ENCODE measurements at regions not wholly inside any gene's neighbourhood (a gene's known extent, or its start where the extent isn't known, plus 50 kb on each side); places are given as distances from the start of the nearest gene placed in this dataset.

DNA sequence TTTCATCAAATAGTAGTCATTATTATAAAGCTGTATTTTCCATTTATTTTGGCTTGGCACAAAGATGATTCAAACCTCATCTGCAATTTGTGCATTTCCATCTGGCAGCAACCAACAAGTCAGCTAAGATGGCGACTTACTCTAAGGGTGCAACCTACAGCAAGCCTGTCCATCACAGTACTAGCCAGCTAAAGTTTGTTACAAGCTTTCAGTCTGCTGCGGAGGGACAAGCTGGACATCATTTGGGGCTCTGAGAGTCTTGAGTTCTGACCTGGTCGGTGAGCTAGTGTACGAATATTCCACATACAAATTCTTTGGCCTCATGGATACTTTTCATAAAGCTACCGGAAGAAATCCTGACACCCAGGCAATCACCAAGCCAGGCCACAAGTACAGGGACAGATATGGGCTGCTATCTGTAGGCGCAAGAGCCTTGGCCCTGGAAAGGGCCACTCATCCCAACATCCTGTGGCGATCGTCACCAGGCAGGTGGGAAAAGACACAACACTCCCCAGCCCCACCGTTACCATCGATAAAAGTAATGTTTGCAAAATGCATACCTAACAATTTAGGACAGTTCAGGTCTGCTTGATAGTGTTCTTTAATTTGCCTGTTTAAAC is 307.6 kb downstream of the SKIDA1 start:
- H3K4me2 ChIP-seq (ENCODE audit: low read length), result no peak overlapping the region
- H4K20me1 ChIP-seq (ENCODE audit: insufficient read depth, low read length), result no peaks in the 10 kb centered on the region
- H3K9ac ChIP-seq (ENCODE audit: low read length), result no peak overlapping the region
- TF ChIP-seq, protein P1, sequence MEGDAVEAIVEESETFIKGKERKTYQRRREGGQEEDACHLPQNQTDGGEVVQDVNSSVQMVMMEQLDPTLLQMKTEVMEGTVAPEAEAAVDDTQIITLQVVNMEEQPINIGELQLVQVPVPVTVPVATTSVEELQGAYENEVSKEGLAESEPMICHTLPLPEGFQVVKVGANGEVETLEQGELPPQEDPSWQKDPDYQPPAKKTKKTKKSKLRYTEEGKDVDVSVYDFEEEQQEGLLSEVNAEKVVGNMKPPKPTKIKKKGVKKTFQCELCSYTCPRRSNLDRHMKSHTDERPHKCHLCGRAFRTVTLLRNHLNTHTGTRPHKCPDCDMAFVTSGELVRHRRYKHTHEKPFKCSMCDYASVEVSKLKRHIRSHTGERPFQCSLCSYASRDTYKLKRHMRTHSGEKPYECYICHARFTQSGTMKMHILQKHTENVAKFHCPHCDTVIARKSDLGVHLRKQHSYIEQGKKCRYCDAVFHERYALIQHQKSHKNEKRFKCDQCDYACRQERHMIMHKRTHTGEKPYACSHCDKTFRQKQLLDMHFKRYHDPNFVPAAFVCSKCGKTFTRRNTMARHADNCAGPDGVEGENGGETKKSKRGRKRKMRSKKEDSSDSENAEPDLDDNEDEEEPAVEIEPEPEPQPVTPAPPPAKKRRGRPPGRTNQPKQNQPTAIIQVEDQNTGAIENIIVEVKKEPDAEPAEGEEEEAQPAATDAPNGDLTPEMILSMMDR (IDR thresholded peaks at IDR 0.05; ENCODE audit: low read depth, low read length), result no peak
- no peak for TF ChIP-seq EZH2phosphoT487 (IDR thresholded peaks at IDR 0.05; ENCODE audit: low read depth)
- no peaks in the 10 kb centered on the region for H3K9me3 ChIP-seq (ENCODE audit: insufficient read depth, low read length)
- no peaks in the 10 kb centered on the region for H3K27me3 ChIP-seq (ENCODE audit: low read depth, low read length)
- H3K79me2 ChIP-seq (ENCODE audit: low read length), result no peaks in the 10 kb centered on the region
- H3K36me3 ChIP-seq (replicated peaks; ENCODE audit: low read depth, low read length), result no peaks in the 10 kb centered on the region
- H3K4me3 ChIP-seq (ENCODE audit: low read length), result no peak overlapping the region
- H3K27ac ChIP-seq (ENCODE audit: low read length), result no peak overlapping the region
- H3K4me1 ChIP-seq (ENCODE audit: low read length), result no peaks in the 10 kb centered on the region
- no peak overlapping the region for H2AFZ ChIP-seq (ENCODE audit: low read depth, low read length)

DNA sequence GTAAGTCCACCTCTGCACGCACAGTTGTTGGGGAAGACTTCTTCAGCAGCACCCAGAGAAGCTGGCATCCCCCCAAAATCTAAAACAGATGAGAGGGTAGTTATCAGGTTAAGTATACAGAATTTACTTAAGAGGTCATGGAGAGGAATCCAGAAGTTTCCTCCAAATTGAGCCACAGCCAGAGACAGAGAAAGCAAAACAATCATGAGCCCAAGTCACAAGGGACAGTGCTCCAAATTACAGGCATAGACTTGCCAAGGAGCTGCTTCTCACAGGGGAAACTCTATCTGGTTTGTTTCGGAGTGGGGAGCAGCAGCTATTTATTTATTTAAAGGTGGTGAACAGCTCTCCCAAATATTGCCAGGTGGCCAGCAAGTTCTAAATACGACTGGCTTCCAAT is 308.4 kb downstream of the SKIDA1 start:
- TF ChIP-seq, protein P1 (IDR thresholded peaks at IDR 0.05; ENCODE audit: low read depth, low read length), result no peak
- no peak for TF ChIP-seq EZH2phosphoT487 (IDR thresholded peaks at IDR 0.05; ENCODE audit: low read depth)
- H3K4me2 ChIP-seq (ENCODE audit: low read length), result no peak overlapping the region

DNA sequence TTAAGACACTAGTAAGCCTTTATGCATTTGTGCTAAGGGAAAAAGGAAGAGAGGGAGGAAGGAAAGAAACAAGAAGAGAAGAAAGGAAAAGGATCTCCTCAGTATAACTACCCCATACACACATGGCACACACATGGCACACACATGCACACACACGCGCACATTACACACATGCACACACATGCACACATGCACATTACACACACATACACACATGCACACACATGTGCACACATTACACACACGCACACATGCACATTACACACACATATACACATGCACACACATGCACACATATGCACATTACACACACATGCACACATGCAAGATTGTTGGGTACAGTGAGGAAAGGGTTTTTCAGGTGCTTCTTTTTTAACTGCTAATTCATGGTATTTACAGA is 311.2 kb downstream of the SKIDA1 start:
- H3K79me2 ChIP-seq (ENCODE audit: low read length), result no peaks in the 10 kb centered on the region
- H3K27ac ChIP-seq (ENCODE audit: low read length), result no peak overlapping the region
- H3K4me2 ChIP-seq (ENCODE audit: low read length), result no peak overlapping the region
- H3K27me3 ChIP-seq (ENCODE audit: low read depth, low read length), result no peaks in the 10 kb centered on the region
- H3K4me1 ChIP-seq (ENCODE audit: low read length), result no peaks in the 10 kb centered on the region
- TF ChIP-seq, protein P1 (IDR thresholded peaks at IDR 0.05; ENCODE audit: low read depth, low read length), result no peak
- no peak for TF ChIP-seq EZH2phosphoT487 (IDR thresholded peaks at IDR 0.05; ENCODE audit: low read depth)
- no peaks in the 10 kb centered on the region for H4K20me1 ChIP-seq (ENCODE audit: insufficient read depth, low read length)
- no peaks in the 10 kb centered on the region for H3K36me3 ChIP-seq (replicated peaks; ENCODE audit: low read depth, low read length)
- H3K9ac ChIP-seq (ENCODE audit: low read length), result no peak overlapping the region
- H2AFZ ChIP-seq (ENCODE audit: low read depth, low read length), result no peak overlapping the region
- no peak overlapping the region for H3K4me3 ChIP-seq (ENCODE audit: low read length)
- no peaks in the 10 kb centered on the region for H3K9me3 ChIP-seq (ENCODE audit: insufficient read depth, low read length)

More for the DNA sequence above, 308.4 kb downstream of the SKIDA1 start:
- Histone ChIP-seq H3K27me3 (ENCODE audit: low read depth, low read length) (no peaks in the 10 kb centered on the region), H3K4me3 (ENCODE audit: low read length) (no peak overlapping the region), H4K20me1 (ENCODE audit: insufficient read depth, low read length) (no peaks in the 10 kb centered on the region), H3K36me3 (replicated peaks; ENCODE audit: low read depth, low read length) (no peaks in the 10 kb centered on the region), H3K9me3 (ENCODE audit: insufficient read depth, low read length) (no peaks in the 10 kb centered on the region), H3K27ac (ENCODE audit: low read length) (no peak overlapping the region), H3K4me1 (ENCODE audit: low read length) (no peaks in the 10 kb centered on the region), H3K9ac (ENCODE audit: low read length) (no peak overlapping the region), H2AFZ (ENCODE audit: low read depth, low read length) (no peak overlapping the region), H3K79me2 (ENCODE audit: low read length) (no peaks in the 10 kb centered on the region)

DNA sequence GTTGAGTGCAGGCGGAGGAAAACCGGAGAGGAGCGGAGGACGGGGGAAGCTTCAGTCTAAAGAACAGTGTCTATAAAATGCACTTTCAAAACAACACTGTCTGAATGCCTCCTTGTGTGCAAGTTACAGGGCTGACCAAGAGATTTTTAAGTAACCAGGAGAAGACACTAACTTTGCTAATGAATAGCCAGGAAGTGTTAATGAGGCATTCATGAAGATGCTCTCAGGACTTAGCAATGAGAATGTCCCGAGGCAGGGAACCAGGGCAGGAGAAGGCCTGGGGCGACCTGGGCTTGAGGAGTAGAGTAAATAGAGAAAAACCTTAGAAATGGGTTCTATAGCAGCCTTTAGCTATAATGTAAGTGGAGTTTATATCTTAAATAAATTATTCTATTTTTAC is 312.1 kb downstream of the SKIDA1 start:
- no peak for TF ChIP-seq EZH2phosphoT487 (IDR thresholded peaks at IDR 0.05; ENCODE audit: low read depth)
- TF ChIP-seq, protein P1 (IDR thresholded peaks at IDR 0.05; ENCODE audit: low read depth, low read length), result no peak
- H3K4me3 ChIP-seq (ENCODE audit: low read length), result no peak overlapping the region
- no peak overlapping the region for H3K9ac ChIP-seq (ENCODE audit: low read length)
- no peak overlapping the region for H3K4me2 ChIP-seq (ENCODE audit: low read length)
- H3K36me3 ChIP-seq (replicated peaks; ENCODE audit: low read depth, low read length), result no peaks in the 10 kb centered on the region
- no peak overlapping the region for H3K27ac ChIP-seq (ENCODE audit: low read length)
- H3K27me3 ChIP-seq (ENCODE audit: low read depth, low read length), result no peaks in the 10 kb centered on the region
- H3K4me1 ChIP-seq (ENCODE audit: low read length), result no peaks in the 10 kb centered on the region
- H4K20me1 ChIP-seq (ENCODE audit: insufficient read depth, low read length), result no peaks in the 10 kb centered on the region
- no peaks in the 10 kb centered on the region for H3K79me2 ChIP-seq (ENCODE audit: low read length)
- no peak overlapping the region for H2AFZ ChIP-seq (ENCODE audit: low read depth, low read length)
- no peaks in the 10 kb centered on the region for H3K9me3 ChIP-seq (ENCODE audit: insufficient read depth, low read length)

Data from OCI-LY3 (cell line).